Mesenchymal stem cell (in vitro differentiated cells and primary cell): ENCODE measurements at regions not wholly inside any gene's neighbourhood (a gene's known extent, or its start where the extent isn't known, plus 50 kb on each side); places are given as distances from the start of the nearest gene placed in this dataset.

Experiments used
- DNase-seq: peaks from one replicate; pipeline ENCODE4 v3.0.0-alpha.2; 2013
- H2AFZ ChIP-seq: one replicate; pipeline ENCODE4 v1.6.1; 2013; ENCODE audit warnings: low read depth, mild to moderate bottlenecking, control low read depth, inconsistent platforms, low read length, moderate library complexity
- H2AK5ac ChIP-seq: 2 replicates; pipeline ENCODE4 v1.6.1; 2013; ENCODE audit warnings: low read length, moderate library complexity, mild to moderate bottlenecking, inconsistent platforms; ENCODE audit not compliant: severe bottlenecking
- H2BK120ac ChIP-seq: one replicate; pipeline ENCODE4 v1.6.1; 2013; ENCODE audit warnings: low read depth, mild to moderate bottlenecking, inconsistent platforms, low read length, moderate library complexity
- H2BK12ac ChIP-seq, 2 experiments: one replicate each; pipeline ENCODE4 v1.6.1; 2013; ENCODE audit warnings: inconsistent platforms in 2 of 2, low read length in 2 of 2, mild to moderate bottlenecking in 2 of 2, moderate library complexity in 2 of 2, control low read depth in 1 of 2
- H2BK15ac ChIP-seq: one replicate; pipeline ENCODE4 v1.6.1; 2013; ENCODE audit warnings: mild to moderate bottlenecking, low read depth, inconsistent platforms; ENCODE audit not compliant: poor library complexity, severe bottlenecking
- H2BK5ac ChIP-seq: 2 replicates; pipeline ENCODE4 v1.6.1; 2013; ENCODE audit warnings: low read depth, mild to moderate bottlenecking, low read length, control low read depth, inconsistent platforms; ENCODE audit not compliant: poor library complexity, severe bottlenecking
- H3K14ac ChIP-seq, 2 experiments: one replicate each; pipeline ENCODE4 v1.6.1; 2013; ENCODE audit warnings: inconsistent platforms in 2 of 2, low read length in 2 of 2, control low read depth in 1 of 2, mild to moderate bottlenecking in 1 of 2, moderate library complexity in 1 of 2
- H3K18ac ChIP-seq, 2 experiments: one replicate each; pipeline ENCODE4 v1.6.1; 2013; ENCODE audit warnings: inconsistent platforms in 2 of 2, low read length in 2 of 2, control low read depth in 1 of 2, low read depth in 1 of 2, mild to moderate bottlenecking in 1 of 2
- H3K23ac ChIP-seq, 2 experiments: one replicate each; pipeline ENCODE4 v1.6.1; 2013; ENCODE audit warnings: inconsistent platforms in 2 of 2, low read length in 2 of 2, mild to moderate bottlenecking in 2 of 2, moderate library complexity in 2 of 2, control low read depth in 1 of 2
- H3K27ac ChIP-seq: 2 replicates; pipeline ENCODE4 v1.5.1; 2013; ENCODE audit warnings: mild to moderate bottlenecking, moderate library complexity, low read length, control low read depth, inconsistent platforms; ENCODE audit not compliant: poor library complexity, severe bottlenecking
- H3K27me3 ChIP-seq, 2 experiments: 2 replicates each; pipeline versions ENCODE4 v1.6.1 to v1.7.0; 2013; ENCODE audit warnings: low read length in 2 of 2, mild to moderate bottlenecking in 2 of 2, moderate library complexity in 2 of 2, control low read depth in 1 of 2, inconsistent platforms in 1 of 2; ENCODE audit not compliant: control insufficient read depth in 1 of 2, insufficient read depth in 1 of 2
- H3K36me3 ChIP-seq, 2 experiments: 2 replicates each; pipeline versions ENCODE4 v1.6.1 to v1.7.0; 2013; ENCODE audit warnings: low read length in 2 of 2, control low read depth in 1 of 2, inconsistent platforms in 1 of 2, low read depth in 1 of 2, mild to moderate bottlenecking in 1 of 2; ENCODE audit not compliant: insufficient read depth in 2 of 2, control insufficient read depth in 1 of 2
- H3K4ac ChIP-seq, 2 experiments: one replicate each; pipeline ENCODE4 v1.6.1; 2013; ENCODE audit warnings: inconsistent platforms in 2 of 2, low read length in 2 of 2, mild to moderate bottlenecking in 2 of 2, moderate library complexity in 2 of 2, control low read depth in 1 of 2, low read depth in 1 of 2
- H3K4me1 ChIP-seq: 2 replicates; pipeline ENCODE4 v1.6.1; 2013; ENCODE audit warnings: low read depth, low read length, control low read depth; ENCODE audit not compliant: control insufficient read depth, insufficient read depth
- H3K4me2 ChIP-seq: 2 replicates; pipeline ENCODE4 v1.6.1; 2013; ENCODE audit warnings: low read length, mild to moderate bottlenecking, inconsistent platforms; ENCODE audit not compliant: poor library complexity, severe bottlenecking
- H3K4me3 ChIP-seq, 2 experiments: 2 replicates each; pipeline versions ENCODE4 v1.5.1 to v1.7.0; 2013; ENCODE audit warnings: low read length in 2 of 2, mild to moderate bottlenecking in 2 of 2, control low read depth in 1 of 2, low read depth in 1 of 2; ENCODE audit not compliant: insufficient read depth in 1 of 2
- H3K79me1 ChIP-seq: replicated peaks from 2 replicates; pipeline ENCODE4 v1.6.1; 2013; ENCODE audit warnings: mild to moderate bottlenecking, control low read depth, low read length, inconsistent platforms; ENCODE audit not compliant: poor library complexity, severe bottlenecking
- H3K9ac ChIP-seq: 2 replicates; pipeline ENCODE4 v1.7.0; 2013; ENCODE audit warnings: mild to moderate bottlenecking, low read length, moderate library complexity
- H3K9me3 ChIP-seq: 2 replicates; pipeline ENCODE4 v1.7.0; 2013; ENCODE audit warnings: mild to moderate bottlenecking, low read length; ENCODE audit not compliant: control insufficient read depth
- H4K8ac ChIP-seq: one replicate; pipeline ENCODE4 v1.6.1; 2013; ENCODE audit warnings: inconsistent platforms, mild to moderate bottlenecking, low read length, moderate library complexity
- H4K91ac ChIP-seq: one replicate; pipeline ENCODE4 v1.6.1; 2013; ENCODE audit warnings: mild to moderate bottlenecking, low read length, inconsistent platforms
- WGBS: methylation state at CpG from one replicate; pipeline ENCODE4 v1.1.7; 2013; ENCODE audit warnings: mixed read lengths; 5-methylcytosine and 5-hydroxymethylcytosine counted together

DNA sequence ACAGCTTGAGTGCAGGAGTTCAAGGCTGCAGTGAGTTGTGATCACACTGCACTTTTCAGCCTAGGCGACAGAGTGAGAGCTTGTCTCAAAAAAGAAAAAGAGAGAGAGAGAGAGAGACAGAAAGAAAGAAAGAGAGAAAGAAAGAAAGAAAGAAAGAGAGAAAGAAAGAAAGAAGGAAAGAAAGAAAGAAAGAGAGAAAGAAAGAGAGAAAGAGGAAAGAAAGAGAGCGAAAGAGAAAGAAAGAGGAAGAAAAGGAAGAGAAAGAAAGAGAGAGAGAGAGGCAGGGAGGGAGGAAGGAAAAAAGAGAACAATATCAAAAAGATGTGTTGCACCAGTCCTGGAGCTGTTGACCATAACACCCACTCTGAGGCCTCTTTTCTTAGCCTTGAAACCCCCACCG lies 89.8 kb upstream of the MBOAT2 start:
- Histone ChIP-seq H2BK15ac (no peak overlapping the region), H3K79me1 (no peaks in the 10 kb centered on the region), H2AFZ (no peak overlapping the region), H2BK12ac (peak overlapping the region in 1 of 2 experiments; percentile 86), H3K27ac (no peak overlapping the region), H3K9me3 (no peaks in the 10 kb centered on the region), H3K27me3 (no peaks in the 10 kb centered on the region), H3K18ac (no peak overlapping the region), H3K4ac (no peak overlapping the region), H3K4me2 (no peak overlapping the region), H3K4me3 (no peak overlapping the region), H3K14ac (no peak overlapping the region), H4K8ac (no peak overlapping the region), H3K4me1 (peaks cover 25% of the 10 kb centered on the region), H3K23ac (no peak overlapping the region), H2AK5ac (no peak overlapping the region), H2BK120ac (no peak overlapping the region), H3K36me3 (no peaks in the 10 kb centered on the region), H4K91ac (no peak overlapping the region), H2BK5ac (no peak overlapping the region), H3K9ac (no peak overlapping the region)
- no peak for DNase-seq
- WGBS = 97% methylated on average over 3 of the region's 3 CpGs

DNA sequence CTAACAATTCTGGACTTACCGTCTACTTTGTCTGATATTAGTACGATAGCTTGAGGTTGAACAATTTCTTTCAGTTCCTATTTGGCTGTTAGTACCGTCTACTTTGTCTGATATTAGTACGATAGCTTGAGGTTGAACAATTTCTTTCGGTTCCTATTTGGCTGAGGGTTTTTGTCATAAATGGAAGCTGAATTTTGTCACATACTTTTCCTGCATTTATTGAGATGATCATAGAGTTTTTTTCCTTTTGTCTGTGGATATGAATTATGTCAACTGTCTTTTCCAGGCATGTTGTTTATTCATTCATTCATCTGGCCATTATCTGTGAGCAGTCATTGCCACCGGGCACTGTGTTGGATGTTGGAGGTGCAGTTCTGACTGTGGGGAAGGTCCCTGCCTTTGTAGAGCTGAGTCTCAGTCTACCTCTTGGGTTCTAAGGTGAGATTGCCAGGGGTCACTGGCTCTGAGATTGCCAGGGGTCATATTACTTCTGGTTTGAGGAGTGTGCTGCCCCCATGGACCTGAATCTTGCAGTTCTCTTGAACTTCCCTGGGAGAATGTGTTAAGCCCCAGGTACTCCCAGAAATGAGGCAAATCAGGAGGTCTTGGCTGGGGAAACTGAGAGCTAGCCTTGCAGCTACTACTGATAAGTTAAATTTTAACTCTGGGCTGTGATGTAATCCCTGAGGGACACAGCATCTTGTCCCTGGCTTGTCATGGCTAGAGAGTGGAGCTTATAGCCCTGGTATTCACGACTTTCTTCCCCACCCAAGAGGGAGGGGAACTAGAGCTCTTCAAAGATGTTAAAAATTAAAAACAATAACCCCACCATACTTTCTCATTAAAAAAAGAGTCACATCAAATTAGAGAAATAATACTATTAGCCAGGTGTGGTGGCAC lies 89.1 kb upstream of the MBOAT2 start:
- Histone ChIP-seq H3K18ac (peak overlapping the region in 1 of 2 experiments; percentile 48), H4K91ac (no peak overlapping the region), H2BK12ac (peak overlapping the region in 1 of 2 experiments; percentile 51)

DNA sequence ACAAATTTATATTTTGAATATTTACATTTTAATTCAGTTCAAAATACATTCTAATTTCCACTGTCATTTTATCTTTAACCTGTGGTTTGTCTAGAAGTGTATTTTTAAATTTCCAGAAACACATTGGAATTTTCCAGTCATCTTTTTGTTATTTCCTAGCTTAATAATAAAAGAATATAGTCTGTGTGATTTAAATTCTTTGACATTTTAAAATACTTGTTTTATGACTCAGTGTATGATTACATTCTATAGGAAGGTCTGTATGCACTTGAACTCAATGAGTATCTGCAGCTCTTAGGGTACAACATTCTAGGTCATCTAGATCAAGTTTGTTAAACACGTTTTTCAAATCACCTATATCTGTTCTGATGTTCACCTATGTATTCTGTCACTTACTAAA lies 88.3 kb upstream of the MBOAT2 start:
- H2BK15ac ChIP-seq = no peak overlapping the region
- no peak overlapping the region for H2BK120ac ChIP-seq
- no peak overlapping the region for H4K8ac ChIP-seq
- H3K79me1 ChIP-seq = no peaks in the 10 kb centered on the region
- DNase-seq = no peak
- no peaks in the 10 kb centered on the region for H3K9me3 ChIP-seq
- H2AFZ ChIP-seq = no peak overlapping the region
- no peak overlapping the region for H3K27ac ChIP-seq
- no peak overlapping the region for H2AK5ac ChIP-seq
- H4K91ac ChIP-seq = no peak overlapping the region
- H3K4me2 ChIP-seq = no peak overlapping the region
- H3K4me3 ChIP-seq = no peak overlapping the region
- no peak overlapping the region for H3K4ac ChIP-seq
- no peaks in the 10 kb centered on the region for H3K27me3 ChIP-seq
- H3K36me3 ChIP-seq = no peaks in the 10 kb centered on the region
- no peak overlapping the region for H3K9ac ChIP-seq
- no CpG with 5 or more reads among the region's 1 CpG for WGBS
- no peak overlapping the region for H2BK5ac ChIP-seq
- H3K4me1 ChIP-seq = peaks cover 16% of the 10 kb centered on the region
- no peak overlapping the region for H3K18ac ChIP-seq
- no peak overlapping the region for H2BK12ac ChIP-seq
- no peak overlapping the region for H3K14ac ChIP-seq
- H3K23ac ChIP-seq = no peak overlapping the region

More for the DNA sequence above, 89.1 kb upstream of the MBOAT2 start:
- H2AK5ac ChIP-seq = no peak overlapping the region
- no peak overlapping the region for H2BK120ac ChIP-seq
- no peak overlapping the region for H3K4me2 ChIP-seq
- no peak overlapping the region for H3K4me3 ChIP-seq
- no peaks in the 10 kb centered on the region for H3K79me1 ChIP-seq
- peaks cover 22% of the 10 kb centered on the region for H3K4me1 ChIP-seq
- WGBS = 91% methylated on average over 7 of the region's 7 CpGs
- no peak overlapping the region for H2AFZ ChIP-seq
- H3K27ac ChIP-seq = no peak overlapping the region
- no peak for DNase-seq
- no peak overlapping the region for H3K14ac ChIP-seq
- no peak overlapping the region for H2BK5ac ChIP-seq
- H4K8ac ChIP-seq = no peak overlapping the region
- H3K4ac ChIP-seq = no peak overlapping the region
- H3K27me3 ChIP-seq = no peaks in the 10 kb centered on the region
- H3K36me3 ChIP-seq = no peaks in the 10 kb centered on the region
- no peaks in the 10 kb centered on the region for H3K9me3 ChIP-seq
- no peak overlapping the region for H3K23ac ChIP-seq
- peak overlapping the region; percentile 41 for H2BK15ac ChIP-seq
- H3K9ac ChIP-seq = no peak overlapping the region

DNA sequence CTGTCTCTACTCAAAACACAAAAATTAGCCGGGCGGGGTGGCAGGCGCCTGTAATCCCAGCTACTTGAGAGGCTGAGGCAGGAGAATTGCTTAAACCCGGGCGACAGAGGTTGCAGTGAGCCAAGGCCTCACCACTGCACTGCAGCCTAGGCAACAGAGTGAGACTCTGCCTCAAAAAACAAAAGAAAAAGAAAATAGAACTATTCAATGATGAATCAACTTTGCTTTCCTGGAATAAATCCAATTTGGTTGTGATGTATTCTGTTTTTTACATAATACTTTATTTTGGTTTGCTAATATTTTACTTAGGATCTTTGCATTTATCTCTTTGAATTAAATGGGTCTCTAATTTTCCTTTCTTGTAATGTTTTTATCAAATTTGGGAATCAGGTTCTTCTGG lies 86.3 kb upstream of the MBOAT2 start:
- no peak overlapping the region for H2BK15ac ChIP-seq
- no peak for DNase-seq
- 96% methylated on average over 5 of the region's 5 CpGs for WGBS

More for the DNA sequence above, 86.3 kb upstream of the MBOAT2 start:
- Histone ChIP-seq H3K79me1 (no peaks in the 10 kb centered on the region), H3K27ac (no peak overlapping the region), H3K14ac (no peak overlapping the region), H3K18ac (no peak overlapping the region), H3K9ac (no peak overlapping the region), H2AFZ (no peak overlapping the region), H3K4me1 (peaks cover 3% of the 10 kb centered on the region), H3K36me3 (no peaks in the 10 kb centered on the region), H2BK12ac (no peak overlapping the region), H3K4ac (no peak overlapping the region), H4K8ac (no peak overlapping the region), H3K4me2 (no peak overlapping the region), H2BK5ac (no peak overlapping the region), H2AK5ac (no peak overlapping the region), H3K4me3 (no peak overlapping the region), H2BK120ac (no peak overlapping the region), H3K23ac (no peak overlapping the region), H4K91ac (no peak overlapping the region), H3K27me3 (no peaks in the 10 kb centered on the region), H3K9me3 (no peaks in the 10 kb centered on the region)
